Keratinocyte (primary cell): ENCODE measurements at regions not wholly inside any gene's neighbourhood (a gene's known extent, or its start where the extent isn't known, plus 50 kb on each side); places are given as distances from the start of the nearest gene placed in this dataset.

Experiments
- DNase-seq: peaks from one replicate; pipeline ENCODE4 v3.0.0-alpha.2; 2011; ENCODE audit warnings: low read depth, missing footprints, low spot score
- FAIRE-seq: peaks from 2 replicates; lab custom pipeline; 2011; peaks lifted over from hg19 to GRCh38; lab: Jason Lieb, UNC
- H2AFZ ChIP-seq: 2 replicates; pipeline ENCODE4 v1.6.0; 2012; ENCODE audit warnings: low read length, control low read depth, inconsistent platforms; ENCODE audit not compliant: control insufficient read depth
- H3K27ac ChIP-seq: 2 replicates; pipeline ENCODE4 v1.5.1; 2011; ENCODE audit warnings: low read length; ENCODE audit not compliant: control insufficient read depth, insufficient read depth
- H3K27me3 ChIP-seq: 3 replicates; pipeline ENCODE4 v1.6.0; 2011; ENCODE audit warnings: low read length; ENCODE audit not compliant: control insufficient read depth, insufficient read depth; ENCODE audit errors: extremely low read depth
- H3K36me3 ChIP-seq, 2 experiments: 2 replicates in 1 of 2; 3 replicates in 1 of 2; pipeline ENCODE4 v1.5.1; 2011; ENCODE audit warnings: low read length in 2 of 2, mild to moderate bottlenecking in 1 of 2; ENCODE audit not compliant: control insufficient read depth in 2 of 2, insufficient read depth in 2 of 2; ENCODE audit errors: extremely low read depth in 1 of 2
- H3K4me1 ChIP-seq: 3 replicates; pipeline ENCODE4 v1.5.1; 2011; ENCODE audit warnings: low read length; ENCODE audit not compliant: control insufficient read depth, insufficient read depth; ENCODE audit errors: extremely low read depth
- H3K4me2 ChIP-seq: 3 replicates; pipeline ENCODE4 v1.6.0; 2011; ENCODE audit warnings: low read depth, low read length; ENCODE audit not compliant: control insufficient read depth, insufficient read depth; ENCODE audit errors: extremely low read depth
- H3K4me3 ChIP-seq, 3 experiments: fragments of 200-600 bp in 1 of 3; sonication (generic) in 1 of 3; 2 replicates in 2 of 3; 3 replicates in 1 of 3; pipeline ENCODE4 v1.5.1; 2011 to 2016; ENCODE audit warnings: low read length in 3 of 3, mild to moderate bottlenecking in 3 of 3, control low read depth in 2 of 3, inconsistent platforms in 1 of 3, low read depth in 1 of 3, mixed read lengths in 1 of 3, mixed run types in 1 of 3, moderate library complexity in 1 of 3; ENCODE audit not compliant: control insufficient read depth in 2 of 3, insufficient read depth in 2 of 3; ENCODE audit errors: extremely low read depth in 1 of 3
- H3K79me2 ChIP-seq: 2 replicates; pipeline ENCODE4 v1.6.0; 2012; ENCODE audit warnings: low read length; ENCODE audit not compliant: control insufficient read depth, insufficient read depth
- H3K9ac ChIP-seq: 3 replicates; pipeline ENCODE4 v1.6.0; 2011; ENCODE audit warnings: low read length; ENCODE audit not compliant: control insufficient read depth, insufficient read depth; ENCODE audit errors: extremely low read depth
- H3K9me1 ChIP-seq: 3 replicates; pipeline ENCODE4 v1.6.0; 2011; ENCODE audit warnings: low read length; ENCODE audit not compliant: control insufficient read depth, insufficient read depth; ENCODE audit errors: extremely low read depth
- H3K9me3 ChIP-seq: 2 replicates; pipeline ENCODE4 v1.5.1; 2012; ENCODE audit warnings: low read depth, low read length; ENCODE audit not compliant: control insufficient read depth
- H4K20me1 ChIP-seq: 3 replicates; pipeline ENCODE4 v1.6.0; 2011; ENCODE audit warnings: low read length; ENCODE audit not compliant: control insufficient read depth, insufficient read depth; ENCODE audit errors: extremely low read depth
- CTCF ChIP-seq, 3 experiments: IDR thresholded peaks in 1 of 3; conservative IDR thresholded peaks in 1 of 3; optimal IDR thresholded peaks in 1 of 3; 2 replicates in 2 of 3; 3 replicates in 1 of 3; pipeline versions ENCODE3 to v1.5.1; 2011; ENCODE audit warnings: low read length in 3 of 3, mild to moderate bottlenecking in 3 of 3, moderate library complexity in 2 of 3, control low read depth in 1 of 3, inconsistent platforms in 1 of 3; ENCODE audit not compliant: insufficient read depth in 2 of 3; ENCODE audit errors: extremely low read depth in 1 of 3
- EZH2 ChIP-seq: IDR thresholded peaks from one replicate; pipeline ENCODE4 v1.6.1; 2012; ENCODE audit warnings: inconsistent platforms, mild to moderate bottlenecking, low read length, moderate library complexity
- dilution Hi-C: fragments of 300-500 bp; cut with MboI; formaldehyde crosslinking; loops from one replicate; pipeline ENCODE4 v1.7.0; 2020; ENCODE audit warnings: low sequenced_read_pairs; ENCODE audit not compliant: extremely low pct_ligation_motif_present

- Histone ChIP-seq H3K79me2 (no peaks in the 10 kb centered on the region), H3K27me3 (peaks cover 17% of the 10 kb centered on the region), H3K27ac (no peak overlapping the region), H3K9ac (no peak overlapping the region), H3K9me1 (no peaks in the 10 kb centered on the region), H3K4me2 (no peak overlapping the region), H4K20me1 (no peaks in the 10 kb centered on the region), H3K36me3 (no peaks in the 10 kb centered on the region), H3K9me3 (no peaks in the 10 kb centered on the region), H3K4me1 (peaks cover 4% of the 10 kb centered on the region), H3K4me3 (no peak overlapping the region), H2AFZ (no peak overlapping the region)
- dilution Hi-C loops = no loop called here
- no peak for DNase-seq
- FAIRE-seq = no peak
- TF ChIP-seq EZH2 (no peak), CTCF (optimal IDR thresholded peaks at IDR 0.05 in 1 of 3, IDR thresholded peaks at IDR 0.05 in 1 of 3, conservative IDR thresholded peaks at IDR 0.05 in 1 of 3; ENCODE audit: extremely low read depth in 1 of 3, insufficient read depth in 2 of 3, low read length in 3 of 3) (no peak)
These were observed 79.3 kb upstream of the KCNK12 start for GRCh38 chr2:47650001-47650535.

DNA sequence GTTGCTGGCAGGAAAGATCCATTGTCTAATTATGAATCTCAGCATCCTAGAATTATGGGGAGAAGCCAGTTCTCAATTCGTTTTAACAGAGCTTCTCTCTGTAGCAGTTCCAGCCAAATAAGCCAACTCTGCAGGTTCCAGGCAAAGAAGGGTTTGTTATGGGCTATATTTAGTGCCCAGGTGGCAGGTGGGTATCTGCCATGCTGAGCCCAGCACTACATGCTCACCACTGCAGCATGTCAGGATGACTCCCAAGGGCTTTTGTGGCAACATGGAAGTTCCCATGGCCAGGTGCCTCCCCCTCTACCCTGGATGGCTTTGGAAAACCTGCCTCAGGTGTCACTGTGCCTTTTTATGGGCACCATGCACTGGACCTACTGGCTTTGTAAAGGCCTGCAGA, 74.5 kb upstream of the KCNK12 start:
- DNase-seq = no peak
- no peaks in the 10 kb centered on the region for H3K79me2 ChIP-seq
- no peaks in the 10 kb centered on the region for H4K20me1 ChIP-seq
- no peaks in the 10 kb centered on the region for H3K4me1 ChIP-seq
- FAIRE-seq = no peak
- H3K9me3 ChIP-seq = no peaks in the 10 kb centered on the region
- H3K27me3 ChIP-seq = peaks cover 6% of the 10 kb centered on the region
- TF ChIP-seq EZH2 = no peak
- TF ChIP-seq CTCF (optimal IDR thresholded peaks at IDR 0.05 in 1 of 3, IDR thresholded peaks at IDR 0.05 in 1 of 3, conservative IDR thresholded peaks at IDR 0.05 in 1 of 3; ENCODE audit: extremely low read depth in 1 of 3, insufficient read depth in 2 of 3, low read length in 3 of 3) = no peak
- H3K9me1 ChIP-seq = no peaks in the 10 kb centered on the region
- no peak overlapping the region for H3K9ac ChIP-seq
- no peak overlapping the region for H2AFZ ChIP-seq
- H3K36me3 ChIP-seq = no peaks in the 10 kb centered on the region
- H3K4me2 ChIP-seq = no peak overlapping the region
- no peak overlapping the region for H3K4me3 ChIP-seq
- no peak overlapping the region for H3K27ac ChIP-seq
- dilution Hi-C loops = no loop called here
